NCI-H187 treated with DMSO at 0.1 percent for 48 hours (cell line): ENCODE measurements at regions not wholly inside any gene's neighbourhood (a gene's known extent, or its start where the extent isn't known, plus 50 kb on each side); places are given as distances from the start of the nearest gene placed in this dataset.
"Not testable (repeated sequence)": the region's sequence is repeated elsewhere in the genome, so short reads cannot be mapped to it uniquely, and the experiment has no call there.

Source experiments
- DNase-seq: peaks from one replicate; lab custom pipeline; 2025; lab: John Stamatoyannopoulos, UW

GRCh38 chr13:44704811-44705210 is 128.7 kb upstream of the TSC22D1 start:
- DNase-seq = not testable (repeated sequence)

DNA sequence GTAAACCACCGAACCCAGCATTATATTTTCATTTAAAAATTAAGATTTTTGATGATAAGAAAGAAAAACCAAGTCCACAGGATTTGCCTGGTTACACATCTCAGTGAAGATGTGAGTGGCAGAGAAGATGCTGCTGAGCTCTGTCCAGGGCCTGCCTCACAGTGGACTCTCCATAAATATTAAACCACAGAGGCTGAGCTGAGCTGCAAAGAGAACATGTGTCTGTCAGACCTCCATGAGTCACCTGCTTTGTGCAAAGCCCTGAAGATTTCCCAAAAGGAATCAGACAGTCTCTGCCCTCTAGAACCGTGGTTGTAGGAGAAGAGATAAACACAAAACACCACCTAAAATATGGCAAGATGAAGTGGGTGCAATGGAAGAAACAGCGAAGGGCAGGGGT is 127.2 kb upstream of the TSC22D1 start:
- no peak for DNase-seq

DNA sequence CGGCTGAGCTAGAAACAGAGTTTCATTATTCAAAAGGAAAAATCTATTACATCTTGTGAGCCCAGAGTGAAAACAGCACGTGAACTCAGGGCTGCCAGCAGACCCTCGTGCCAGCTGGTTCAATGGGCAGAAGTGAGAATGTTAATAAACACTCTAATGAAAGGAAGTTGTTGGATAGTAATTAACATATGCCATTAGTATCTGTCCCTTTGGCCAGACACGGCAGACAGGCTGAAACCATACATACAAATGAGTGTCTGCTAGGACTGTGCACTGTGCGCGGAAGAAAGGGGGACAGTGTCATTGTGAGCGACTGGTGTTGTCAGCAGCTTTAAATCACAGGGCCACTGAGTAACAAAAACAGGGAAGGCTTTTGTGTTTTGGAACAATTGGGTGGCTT is 121.9 kb upstream of the TSC22D1 start:
- DNase-seq = no peak

- DNase-seq = no peak
Observed at GRCh38 chr13:44697058-44697457, 120.9 kb upstream of the TSC22D1 start.

DNA sequence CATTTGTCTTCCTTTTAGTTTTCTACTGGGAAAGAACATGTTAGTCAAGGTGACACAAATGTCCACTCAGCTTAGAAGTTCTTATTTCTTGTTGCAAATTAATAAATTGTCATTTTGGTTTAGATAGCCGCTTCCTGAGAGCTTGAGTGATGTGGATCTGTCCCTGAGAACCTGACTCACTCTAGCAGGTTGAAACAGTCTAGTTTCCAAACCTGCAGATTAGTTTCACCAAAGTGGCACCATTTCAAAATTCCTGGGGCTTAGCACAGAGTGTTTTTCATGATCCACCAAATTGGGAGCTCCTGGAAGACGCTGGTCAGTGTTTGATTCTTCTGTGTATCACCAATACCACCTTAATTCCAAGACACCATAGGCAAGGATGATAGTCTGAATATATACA is 119.4 kb upstream of the TSC22D1 start:
- no peak for DNase-seq

- no peak for DNase-seq
Observed at GRCh38 chr13:44694842-44695241, 118.7 kb upstream of the TSC22D1 start.

- DNase-seq = no peak
Observed at GRCh38 chr13:44694291-44694690, 118.2 kb upstream of the TSC22D1 start.

DNA sequence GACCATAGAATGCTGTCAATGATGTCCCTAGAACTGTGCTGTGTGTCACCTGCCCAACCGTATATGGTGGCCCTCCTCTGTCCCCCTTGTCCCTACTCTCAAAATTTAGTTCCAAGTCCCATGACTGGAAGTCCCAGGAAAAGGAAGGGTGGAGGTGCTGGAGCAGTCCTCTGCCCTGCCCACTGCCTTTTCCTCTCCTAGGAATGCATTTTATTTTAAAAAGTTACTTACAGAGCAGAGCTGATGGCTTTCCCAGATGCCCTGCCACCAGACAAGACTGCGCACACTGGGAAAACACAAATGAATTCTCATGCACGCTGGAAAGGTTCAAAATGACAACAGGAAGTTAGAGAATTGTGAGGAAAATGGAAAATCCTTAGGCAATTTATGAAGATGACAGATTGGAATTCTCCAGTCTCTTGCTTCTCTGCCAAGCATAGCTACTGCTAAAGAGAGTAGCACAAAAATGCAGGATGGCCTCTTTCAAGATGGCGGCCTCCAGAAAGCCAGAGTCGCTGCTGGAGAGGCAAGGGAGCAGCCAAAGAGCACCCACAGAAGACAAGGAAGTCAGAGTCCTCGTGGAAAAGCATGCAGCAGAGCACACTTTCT is 117.1 kb upstream of the TSC22D1 start:
- DNase-seq = no peak

- DNase-seq = no peak
Observed at GRCh38 chr13:44692173-44692713, 116.1 kb upstream of the TSC22D1 start.

- no peak for DNase-seq
Observed at GRCh38 chr13:44690376-44690775, 114.2 kb upstream of the TSC22D1 start.

DNA sequence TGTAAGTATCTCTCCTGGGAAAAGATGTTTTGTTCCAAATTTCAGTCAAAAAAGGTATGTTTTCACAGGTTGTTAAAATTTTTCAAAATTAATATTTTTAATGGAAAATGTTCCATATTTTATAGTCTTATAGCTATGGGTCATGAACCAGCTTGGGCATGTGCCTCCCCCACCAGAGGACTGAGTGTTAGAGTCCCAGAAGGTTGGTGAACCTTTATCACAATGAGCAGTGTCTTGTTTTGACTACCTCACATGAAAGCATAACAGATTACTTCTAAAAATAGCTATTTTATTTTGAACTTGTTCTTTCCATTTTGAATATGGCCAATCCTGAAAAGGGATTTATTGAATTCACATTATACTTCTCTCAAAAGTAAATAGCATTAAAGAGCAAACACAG is 112.5 kb upstream of the TSC22D1 start:
- no peak for DNase-seq

DNA sequence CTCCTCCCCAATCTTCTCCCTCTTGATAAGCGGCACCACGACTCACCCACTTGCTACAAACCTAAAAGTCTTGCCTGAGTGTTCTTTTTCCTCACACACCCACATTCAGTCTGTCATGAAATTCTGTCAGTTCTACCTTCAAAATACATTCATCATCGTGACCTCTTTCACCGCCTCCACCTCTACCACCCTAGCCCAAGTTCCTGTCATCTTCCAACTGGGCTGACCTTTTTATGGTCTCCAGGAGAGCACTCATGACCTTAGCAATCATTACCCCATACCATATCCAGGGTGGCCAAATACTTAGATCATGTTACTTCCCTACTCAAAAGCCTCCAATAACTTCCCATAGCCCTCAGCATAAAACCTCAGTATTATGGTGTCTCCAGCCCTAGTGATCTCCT is 110.4 kb upstream of the TSC22D1 start:
- DNase-seq = no peak

- no peak for DNase-seq
Observed at GRCh38 chr13:44685641-44686040, 109.5 kb upstream of the TSC22D1 start.

DNA sequence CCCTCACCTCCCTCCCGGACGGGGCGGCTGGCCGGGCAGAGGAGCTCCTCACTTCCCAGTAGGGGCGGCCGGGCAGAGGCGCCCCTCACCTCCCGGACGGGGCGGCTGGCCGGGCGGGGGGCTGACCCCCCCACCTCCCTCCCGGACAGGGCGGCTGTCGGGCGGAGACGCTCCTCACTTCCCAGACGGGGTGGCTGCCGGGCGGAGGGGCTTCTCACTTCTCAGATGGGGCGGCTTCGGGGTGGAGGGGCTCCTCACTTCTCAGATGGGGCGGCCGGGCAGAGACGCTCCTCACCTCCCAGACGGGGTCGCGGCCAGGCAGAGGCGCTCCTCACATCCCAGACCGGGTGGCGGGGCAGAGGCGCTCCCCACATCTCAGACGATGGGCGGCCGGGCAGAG is 106.3 kb upstream of the TSC22D1 start:
- not testable (repeated sequence) for DNase-seq

DNA sequence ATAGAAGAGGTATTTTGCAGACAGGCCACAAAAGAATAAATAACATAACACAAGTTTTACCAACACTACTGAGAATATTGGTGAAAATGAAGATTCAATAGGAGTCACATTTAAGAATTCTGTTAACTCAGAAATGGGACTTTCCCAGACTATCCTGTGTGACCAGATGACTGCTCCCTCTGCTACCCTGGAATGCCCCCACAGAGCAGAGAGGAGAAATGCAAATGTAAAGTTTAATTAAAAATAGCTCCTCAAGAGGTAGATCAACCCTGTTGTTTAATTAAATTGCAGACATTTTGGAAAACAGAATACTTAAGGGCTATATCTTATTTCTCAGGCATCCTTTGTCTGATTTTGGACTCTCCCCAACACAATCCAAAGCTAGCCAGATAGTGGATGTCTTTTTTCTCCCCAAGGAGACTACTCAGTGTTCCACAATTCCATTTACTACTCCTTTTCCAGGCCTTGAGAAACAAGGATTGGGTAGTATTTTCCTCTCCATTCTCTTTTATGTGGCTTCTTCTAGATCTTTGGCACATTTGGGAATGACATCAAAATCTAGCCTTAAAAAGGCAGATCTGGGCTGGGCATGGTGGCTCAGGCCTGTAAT is 104.7 kb upstream of the TSC22D1 start:
- DNase-seq = no peak

DNA sequence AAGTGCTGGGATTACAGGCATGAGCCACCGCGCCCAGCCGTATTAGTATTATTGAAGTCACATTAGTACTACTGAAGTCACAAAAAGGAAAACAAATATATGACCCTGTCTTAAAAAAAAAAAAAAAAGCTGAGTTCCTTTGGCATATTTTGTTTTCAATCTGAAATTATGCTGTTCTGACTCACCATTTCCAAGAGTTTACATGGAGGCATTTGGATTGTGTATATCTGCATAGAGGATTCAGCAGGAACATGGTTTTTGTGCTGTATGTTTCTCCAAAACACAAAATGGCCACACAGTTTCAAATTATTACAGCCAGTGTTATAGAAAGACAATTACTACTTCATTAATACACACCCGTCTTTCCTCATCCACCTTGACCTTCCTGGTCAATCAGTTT is 103.5 kb upstream of the TSC22D1 start:
- DNase-seq = no peak

GRCh38 chr13:44678197-44678596 is 102.1 kb upstream of the TSC22D1 start:
- DNase-seq = no peak

- no peak for DNase-seq
Observed at GRCh38 chr13:44676534-44676933, 100.4 kb upstream of the TSC22D1 start.

GRCh38 chr13:44669534-44669933 is 93.4 kb upstream of the TSC22D1 start:
- no peak for DNase-seq

GRCh38 chr13:44668688-44669087 is 92.6 kb upstream of the TSC22D1 start:
- DNase-seq = no peak

DNA sequence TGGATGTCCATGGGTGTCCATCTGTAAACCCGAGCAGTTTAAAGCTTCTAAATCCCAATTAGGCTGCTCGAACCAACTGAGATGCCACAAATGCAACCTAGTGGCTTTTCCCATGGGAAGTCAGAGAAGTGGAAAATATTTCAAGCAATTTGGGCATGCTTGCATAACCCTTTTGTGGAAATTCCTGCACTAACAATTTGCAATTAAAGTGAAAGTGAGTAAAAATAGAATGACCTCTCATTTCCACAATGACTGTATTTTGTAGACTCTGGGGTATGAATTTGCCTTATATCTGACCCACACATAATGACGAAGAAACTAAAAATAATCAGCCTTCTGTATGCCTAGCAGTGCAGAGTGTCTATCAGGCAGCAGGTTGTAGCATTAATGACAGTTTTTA is 91.8 kb upstream of the TSC22D1 start:
- no peak for DNase-seq

DNA sequence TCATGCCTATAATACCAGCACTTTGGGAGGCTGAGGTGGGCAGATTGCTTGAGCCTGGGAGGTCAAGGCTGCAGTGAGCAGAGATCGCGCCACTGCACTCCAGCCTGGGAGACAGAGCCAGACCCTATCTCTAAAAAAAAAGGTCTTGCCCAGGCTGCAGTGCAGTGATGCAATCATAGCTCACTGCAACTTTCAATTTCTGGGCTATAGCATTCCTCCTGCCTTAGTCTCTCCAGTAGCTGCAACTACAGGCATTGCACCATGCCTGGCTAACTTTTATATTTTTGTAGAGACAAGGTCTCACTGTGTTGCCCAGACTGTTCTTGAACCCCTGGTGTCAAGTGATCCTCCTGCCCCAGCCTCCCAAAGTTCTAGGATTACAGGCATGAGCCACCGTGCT is 90.4 kb upstream of the TSC22D1 start:
- DNase-seq = not testable (repeated sequence)

DNA sequence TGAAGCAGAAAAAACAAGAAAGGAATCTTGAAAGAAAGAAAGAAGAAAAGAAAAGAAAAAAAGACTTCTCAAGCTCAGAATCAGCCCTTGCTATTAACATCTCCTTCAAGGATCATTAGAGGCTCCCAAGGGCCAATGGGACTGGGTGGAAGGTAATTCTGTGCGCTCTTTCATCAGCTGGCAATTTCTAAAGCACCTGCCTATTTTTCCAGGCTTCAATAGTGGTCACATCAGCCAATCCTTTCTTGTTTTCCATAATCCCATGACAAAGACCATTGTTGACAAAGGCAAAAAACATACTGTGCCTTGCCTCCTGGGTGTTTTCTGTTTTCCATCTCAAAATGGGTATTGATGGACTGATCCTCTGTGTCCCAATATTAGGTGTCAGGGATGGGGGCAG is 88.2 kb upstream of the TSC22D1 start:
- no peak for DNase-seq

DNA sequence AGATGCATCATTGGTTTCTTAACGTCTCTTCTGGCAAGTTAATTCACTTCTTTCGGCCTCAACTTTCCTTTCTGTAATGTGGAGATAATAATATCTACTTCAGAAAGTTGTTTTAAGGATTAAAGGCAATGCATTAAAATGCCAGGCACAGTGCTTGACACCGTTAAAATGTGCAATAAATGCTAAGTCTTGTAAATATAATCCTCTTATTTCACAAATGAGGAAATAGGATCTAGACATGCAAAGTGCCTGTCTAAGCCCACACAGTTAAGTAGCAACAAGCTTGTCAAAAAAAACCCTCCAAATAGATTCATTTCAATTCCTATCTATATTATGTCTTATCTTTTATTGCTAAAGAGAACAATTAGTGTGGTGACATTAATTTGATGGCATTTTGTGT is 86.4 kb upstream of the TSC22D1 start:
- DNase-seq = no peak
